Keratinocyte (primary cell): ENCODE measurements at regions not wholly inside any gene's neighbourhood (a gene's known extent, or its start where the extent isn't known, plus 50 kb on each side); places are given as distances from the start of the nearest gene placed in this dataset.

ENCODE experiments used
- DNase-seq: peaks from one replicate; pipeline ENCODE4 v3.0.0-alpha.2; 2011; ENCODE audit warnings: low read depth, missing footprints, low spot score
- FAIRE-seq: peaks from 2 replicates; lab custom pipeline; 2011; peaks lifted over from hg19 to GRCh38; lab: Jason Lieb, UNC
- H2AFZ ChIP-seq: 2 replicates; pipeline ENCODE4 v1.6.0; 2012; ENCODE audit warnings: low read length, control low read depth, inconsistent platforms; ENCODE audit not compliant: control insufficient read depth
- H3K27ac ChIP-seq: 2 replicates; pipeline ENCODE4 v1.5.1; 2011; ENCODE audit warnings: low read length; ENCODE audit not compliant: control insufficient read depth, insufficient read depth
- H3K27me3 ChIP-seq: 3 replicates; pipeline ENCODE4 v1.6.0; 2011; ENCODE audit warnings: low read length; ENCODE audit not compliant: control insufficient read depth, insufficient read depth; ENCODE audit errors: extremely low read depth
- H3K36me3 ChIP-seq, 2 experiments: 2 replicates in 1 of 2; 3 replicates in 1 of 2; pipeline ENCODE4 v1.5.1; 2011; ENCODE audit warnings: low read length in 2 of 2, mild to moderate bottlenecking in 1 of 2; ENCODE audit not compliant: control insufficient read depth in 2 of 2, insufficient read depth in 2 of 2; ENCODE audit errors: extremely low read depth in 1 of 2
- H3K4me1 ChIP-seq: 3 replicates; pipeline ENCODE4 v1.5.1; 2011; ENCODE audit warnings: low read length; ENCODE audit not compliant: control insufficient read depth, insufficient read depth; ENCODE audit errors: extremely low read depth
- H3K4me2 ChIP-seq: 3 replicates; pipeline ENCODE4 v1.6.0; 2011; ENCODE audit warnings: low read depth, low read length; ENCODE audit not compliant: control insufficient read depth, insufficient read depth; ENCODE audit errors: extremely low read depth
- H3K4me3 ChIP-seq, 3 experiments: fragments of 200-600 bp in 1 of 3; sonication (generic) in 1 of 3; 2 replicates in 2 of 3; 3 replicates in 1 of 3; pipeline ENCODE4 v1.5.1; 2011 to 2016; ENCODE audit warnings: low read length in 3 of 3, mild to moderate bottlenecking in 3 of 3, control low read depth in 2 of 3, inconsistent platforms in 1 of 3, low read depth in 1 of 3, mixed read lengths in 1 of 3, mixed run types in 1 of 3, moderate library complexity in 1 of 3; ENCODE audit not compliant: control insufficient read depth in 2 of 3, insufficient read depth in 2 of 3; ENCODE audit errors: extremely low read depth in 1 of 3
- H3K79me2 ChIP-seq: 2 replicates; pipeline ENCODE4 v1.6.0; 2012; ENCODE audit warnings: low read length; ENCODE audit not compliant: control insufficient read depth, insufficient read depth
- H3K9ac ChIP-seq: 3 replicates; pipeline ENCODE4 v1.6.0; 2011; ENCODE audit warnings: low read length; ENCODE audit not compliant: control insufficient read depth, insufficient read depth; ENCODE audit errors: extremely low read depth
- H3K9me1 ChIP-seq: 3 replicates; pipeline ENCODE4 v1.6.0; 2011; ENCODE audit warnings: low read length; ENCODE audit not compliant: control insufficient read depth, insufficient read depth; ENCODE audit errors: extremely low read depth
- H3K9me3 ChIP-seq: 2 replicates; pipeline ENCODE4 v1.5.1; 2012; ENCODE audit warnings: low read depth, low read length; ENCODE audit not compliant: control insufficient read depth
- H4K20me1 ChIP-seq: 3 replicates; pipeline ENCODE4 v1.6.0; 2011; ENCODE audit warnings: low read length; ENCODE audit not compliant: control insufficient read depth, insufficient read depth; ENCODE audit errors: extremely low read depth
- CTCF ChIP-seq, 3 experiments: IDR thresholded peaks in 1 of 3; conservative IDR thresholded peaks in 1 of 3; optimal IDR thresholded peaks in 1 of 3; 2 replicates in 2 of 3; 3 replicates in 1 of 3; pipeline versions ENCODE3 to v1.5.1; 2011; ENCODE audit warnings: low read length in 3 of 3, mild to moderate bottlenecking in 3 of 3, moderate library complexity in 2 of 3, control low read depth in 1 of 3, inconsistent platforms in 1 of 3; ENCODE audit not compliant: insufficient read depth in 2 of 3; ENCODE audit errors: extremely low read depth in 1 of 3
- EZH2 ChIP-seq: IDR thresholded peaks from one replicate; pipeline ENCODE4 v1.6.1; 2012; ENCODE audit warnings: inconsistent platforms, mild to moderate bottlenecking, low read length, moderate library complexity
- dilution Hi-C: fragments of 300-500 bp; cut with MboI; formaldehyde crosslinking; loops from one replicate; pipeline ENCODE4 v1.7.0; 2020; ENCODE audit warnings: low sequenced_read_pairs; ENCODE audit not compliant: extremely low pct_ligation_motif_present

GRCh38 chr11:110984693-110985092, 260.8 kb upstream of the POU2AF2 start:
- H4K20me1 ChIP-seq: no peaks in the 10 kb centered on the region
- H3K4me1 ChIP-seq: peaks cover 5% of the 10 kb centered on the region
- H3K4me2 ChIP-seq: no peak overlapping the region
- no peaks in the 10 kb centered on the region for H3K27me3 ChIP-seq
- TF ChIP-seq EZH2 (no peak), CTCF (optimal IDR thresholded peaks at IDR 0.05 in 1 of 3, IDR thresholded peaks at IDR 0.05 in 1 of 3, conservative IDR thresholded peaks at IDR 0.05 in 1 of 3; ENCODE audit: extremely low read depth in 1 of 3, insufficient read depth in 2 of 3, low read length in 3 of 3) (no peak)
- no peak overlapping the region for H3K4me3 ChIP-seq
- H3K79me2 ChIP-seq: no peaks in the 10 kb centered on the region
- H3K9me3 ChIP-seq: no peaks in the 10 kb centered on the region
- dilution Hi-C loops: no loop called here
- FAIRE-seq (no peak), DNase-seq (no peak)
- no peaks in the 10 kb centered on the region for H3K9me1 ChIP-seq
- H2AFZ ChIP-seq: no peak overlapping the region
- no peak overlapping the region for H3K27ac ChIP-seq
- no peak overlapping the region for H3K9ac ChIP-seq
- H3K36me3 ChIP-seq: no peaks in the 10 kb centered on the region

GRCh38 chr11:110984147-110984546, 261.4 kb upstream of the POU2AF2 start:
- Histone ChIP-seq H3K4me2 (no peak overlapping the region), H3K4me1 (peaks cover 8% of the 10 kb centered on the region), H3K9me1 (no peaks in the 10 kb centered on the region), H2AFZ (no peak overlapping the region), H4K20me1 (no peaks in the 10 kb centered on the region), H3K36me3 (no peaks in the 10 kb centered on the region), H3K4me3 (no peak overlapping the region), H3K27ac (no peak overlapping the region), H3K27me3 (no peaks in the 10 kb centered on the region), H3K9me3 (no peaks in the 10 kb centered on the region), H3K9ac (no peak overlapping the region), H3K79me2 (no peaks in the 10 kb centered on the region)
- dilution Hi-C loops: no loop called here
- TF ChIP-seq EZH2: no peak
- TF ChIP-seq CTCF (optimal IDR thresholded peaks at IDR 0.05 in 1 of 3, IDR thresholded peaks at IDR 0.05 in 1 of 3, conservative IDR thresholded peaks at IDR 0.05 in 1 of 3; ENCODE audit: extremely low read depth in 1 of 3, insufficient read depth in 2 of 3, low read length in 3 of 3): no peak
- DNase-seq (no peak), FAIRE-seq (no peak)
